ENCODE measurements at regions not wholly inside any gene's neighbourhood (a gene's known extent, or its start where the extent isn't known, plus 50 kb on each side); places are given as distances from the start of the nearest gene placed in this dataset.

DNA sequence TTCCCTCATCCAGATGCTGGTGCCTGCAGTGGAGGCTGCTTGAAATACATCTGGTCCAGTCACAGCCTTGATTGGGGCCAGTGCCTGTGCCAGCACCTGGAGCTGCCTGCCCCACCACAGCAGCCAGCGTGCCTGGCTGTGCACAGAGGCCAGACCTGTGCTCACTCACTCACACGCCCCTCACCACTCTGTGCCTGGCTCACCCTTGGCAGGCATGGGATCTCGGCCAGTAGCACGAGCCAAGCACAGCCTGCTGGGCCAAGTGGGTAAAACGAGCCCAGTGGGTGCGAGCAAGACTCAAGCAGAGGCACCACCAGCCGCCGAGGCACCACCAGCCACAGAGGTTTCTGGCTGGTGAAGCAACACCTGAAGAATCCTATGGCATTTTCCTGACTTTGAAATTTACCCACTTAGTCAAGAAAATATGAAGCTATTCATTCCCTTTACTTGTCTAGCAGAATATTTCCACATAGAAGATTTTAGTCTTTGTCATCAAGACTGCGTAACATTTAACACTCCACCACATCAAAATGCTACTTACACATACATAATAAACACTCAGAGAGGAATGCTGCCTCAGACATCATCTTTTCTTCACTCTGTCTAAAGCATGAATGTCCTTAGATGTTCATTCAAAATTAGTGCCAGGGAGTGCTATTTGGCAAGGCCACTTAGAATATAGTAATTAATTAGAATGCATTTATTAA, 424.3 kb upstream of the FAT3 start:
- DNase-seq = no peak

DNA sequence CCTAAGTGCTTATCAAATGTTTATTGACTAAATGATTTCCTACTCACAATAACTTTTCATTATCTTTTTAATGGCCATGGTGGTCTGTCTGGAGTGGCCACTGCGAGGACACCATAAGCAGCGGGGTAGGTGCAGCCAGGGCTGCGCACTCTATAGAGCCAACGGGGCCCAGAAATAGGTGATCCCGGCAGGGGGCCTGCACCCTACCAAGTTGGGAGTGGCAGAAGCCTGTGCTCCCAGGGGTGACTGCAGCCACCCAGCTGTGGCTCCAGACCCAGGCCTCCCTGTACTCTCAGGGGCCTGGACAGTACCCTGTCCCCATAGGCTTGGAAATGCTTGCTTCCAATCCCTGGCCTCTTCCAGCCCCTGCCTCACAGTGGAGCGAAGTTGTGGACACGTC, 426.4 kb upstream of the FAT3 start:
- no peak for DNase-seq

DNA sequence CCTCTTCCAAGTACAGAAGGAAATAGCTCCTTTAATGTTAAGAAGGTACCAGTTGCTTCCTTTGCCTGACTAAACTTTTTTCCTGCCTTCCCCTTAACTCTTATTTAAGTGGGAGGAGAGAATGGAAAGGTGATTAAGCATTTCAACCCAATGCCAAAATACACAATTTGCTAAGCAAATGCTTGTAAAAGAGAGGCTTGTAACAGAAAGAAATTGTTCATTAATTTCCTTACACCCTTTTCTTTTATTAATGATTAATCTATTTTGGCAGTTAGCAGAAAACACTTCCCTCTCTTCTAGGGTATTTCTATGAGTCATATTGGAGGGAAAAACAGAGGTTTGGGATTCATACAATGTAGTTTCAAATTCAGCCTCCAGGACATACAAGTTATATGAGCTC, 427.6 kb upstream of the FAT3 start:
- no peak for DNase-seq

DNA sequence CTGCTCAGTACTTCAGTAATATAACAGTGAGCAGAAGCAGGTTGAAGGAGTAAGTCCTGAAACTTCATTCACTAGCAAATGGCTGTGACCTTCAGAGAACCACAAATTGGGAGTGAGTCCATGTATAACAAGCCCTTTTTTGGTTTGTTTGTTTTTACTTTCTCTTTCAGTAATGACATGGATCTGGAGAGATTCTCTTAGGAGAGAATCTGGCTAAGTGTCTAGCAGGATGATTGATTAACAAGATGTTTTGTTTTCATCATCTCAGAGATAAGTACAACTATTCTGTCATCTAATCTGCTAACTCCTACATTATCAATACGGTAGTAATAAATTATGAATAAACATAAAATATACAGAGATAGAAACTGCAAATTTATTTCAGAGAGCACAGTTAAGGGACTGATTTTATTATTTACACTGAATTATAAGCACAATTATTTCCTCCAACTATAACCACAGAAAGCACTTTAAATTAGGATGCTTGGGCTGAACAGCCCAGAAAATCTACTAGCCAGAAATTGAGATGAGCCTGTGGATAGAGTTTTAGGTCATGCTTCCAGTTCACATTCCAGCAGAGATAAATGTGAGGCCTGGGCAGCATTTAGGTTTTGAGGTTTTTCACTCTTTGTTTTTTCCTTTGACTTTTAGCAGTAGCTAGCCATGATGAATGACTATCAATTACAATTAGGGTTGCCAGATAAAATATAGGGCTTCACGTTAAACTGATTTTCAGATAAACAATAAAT, 429.3 kb upstream of the FAT3 start:
- DNase-seq = no peak

DNA sequence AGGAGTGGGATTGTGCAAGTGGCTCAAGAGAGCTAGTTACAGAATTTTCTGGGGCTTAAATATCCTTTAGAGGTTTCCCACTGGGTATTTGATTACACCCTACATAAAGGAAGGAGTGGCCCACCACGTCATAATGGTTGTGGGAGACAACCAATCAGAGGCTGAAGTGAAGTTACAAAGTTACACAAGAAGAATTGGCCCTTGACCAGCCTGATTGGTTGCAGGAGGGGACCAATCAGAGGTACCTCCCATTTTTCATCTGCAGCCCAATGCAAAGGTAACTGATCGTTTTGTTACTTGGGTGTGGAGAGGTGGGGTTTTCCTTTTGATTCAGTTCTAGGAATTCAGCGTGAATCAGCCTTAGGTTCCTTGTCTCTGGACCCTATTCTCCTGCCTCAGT, 430.5 kb upstream of the FAT3 start:
- no peak for DNase-seq

DNA sequence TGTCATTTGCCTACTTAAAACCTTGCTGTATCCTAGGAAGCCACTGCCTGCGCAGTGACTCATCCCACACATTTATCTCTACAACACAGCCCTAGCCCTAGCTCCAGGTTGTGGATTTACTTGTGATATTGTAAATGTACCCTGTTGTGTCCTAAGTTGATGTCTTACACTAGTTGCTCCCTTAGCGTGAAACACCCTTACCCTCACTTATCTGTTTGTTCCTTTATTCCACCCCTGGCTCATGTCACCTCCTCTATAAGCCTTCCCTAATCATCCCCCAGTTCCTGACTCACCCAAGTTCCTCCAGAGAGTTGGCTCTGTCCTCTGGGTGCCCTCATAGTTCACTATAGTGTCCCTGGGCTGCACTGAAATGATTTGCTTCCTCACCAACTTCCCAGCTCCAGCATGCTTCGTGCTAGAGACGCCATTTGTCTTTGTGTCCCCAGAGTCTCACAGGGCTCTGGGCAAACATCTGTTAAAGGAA, 431.8 kb upstream of the FAT3 start:
- DNase-seq = no peak

DNA sequence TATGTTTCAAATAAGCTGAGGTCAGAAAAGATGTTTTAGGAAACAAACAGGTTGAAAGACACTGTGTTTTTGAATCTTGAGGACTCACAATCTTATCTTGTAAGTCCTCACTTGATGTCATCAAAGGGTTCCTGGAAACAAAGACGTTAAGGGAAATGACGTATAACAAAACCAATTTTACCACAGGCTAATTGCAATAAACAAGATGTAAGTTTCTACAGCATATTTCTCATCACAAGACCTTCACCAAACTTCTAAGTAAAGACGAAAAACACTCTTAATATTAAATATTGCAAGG, 433.5 kb upstream of the FAT3 start:
- DNase-seq = no peak

DNA sequence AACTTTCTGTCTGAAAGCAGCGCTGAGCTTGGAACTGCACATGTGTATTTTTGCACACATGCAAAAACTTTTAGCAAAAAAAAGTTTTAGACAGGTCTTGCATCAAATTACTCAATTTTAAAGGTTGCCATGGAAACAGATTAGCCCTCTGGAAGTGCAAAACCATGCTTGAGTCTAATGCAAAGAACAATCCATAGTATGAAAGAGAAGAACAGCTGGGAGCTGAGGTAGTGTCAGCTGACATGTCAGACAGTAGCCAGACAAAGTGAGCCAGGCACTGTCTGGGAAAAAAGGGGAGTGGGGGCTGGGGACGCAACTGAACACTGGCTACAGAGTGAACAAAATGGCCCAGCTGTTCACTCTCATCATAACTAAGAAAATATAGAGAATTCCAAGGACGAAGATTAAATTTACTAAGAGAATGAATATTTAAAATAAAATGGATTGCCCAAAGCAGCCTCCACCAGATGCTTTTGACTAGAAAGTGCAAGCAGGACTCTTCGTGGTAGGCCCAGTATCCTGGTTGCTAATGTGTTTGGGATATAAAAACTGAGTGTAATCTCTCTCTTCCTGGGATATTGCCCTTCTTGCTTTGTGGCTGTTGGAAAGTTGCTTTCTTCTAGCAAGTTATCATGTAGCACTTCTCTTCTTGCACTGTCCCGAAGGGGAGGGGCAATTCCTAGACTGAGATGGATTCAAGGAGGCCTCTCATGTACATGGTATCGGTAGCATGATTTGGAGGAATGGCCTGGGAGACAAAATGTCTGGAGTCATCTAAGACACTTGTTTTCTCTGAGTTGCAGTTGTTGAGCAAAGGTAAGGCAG, 434.1 kb upstream of the FAT3 start:
- no peak for DNase-seq

DNA sequence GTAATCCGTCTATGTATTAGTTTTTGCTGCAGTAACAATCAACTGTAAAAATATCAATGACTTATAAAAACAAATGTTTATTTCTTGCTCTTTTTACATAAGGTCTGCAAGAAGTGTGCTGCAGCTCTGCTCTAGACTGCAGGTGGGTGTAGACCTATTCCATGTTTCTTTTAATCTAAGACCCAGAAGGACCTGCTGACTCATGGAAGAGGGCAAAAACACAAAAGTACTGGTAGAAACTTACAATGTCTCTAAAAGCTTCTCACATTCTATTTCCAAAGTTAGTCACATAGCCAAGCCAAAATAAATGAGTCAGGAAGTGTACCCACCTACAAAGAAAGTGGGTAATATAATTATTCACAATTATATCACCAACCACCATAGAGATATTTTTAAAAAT, 435.9 kb upstream of the FAT3 start:
- DNase-seq = no peak

DNA sequence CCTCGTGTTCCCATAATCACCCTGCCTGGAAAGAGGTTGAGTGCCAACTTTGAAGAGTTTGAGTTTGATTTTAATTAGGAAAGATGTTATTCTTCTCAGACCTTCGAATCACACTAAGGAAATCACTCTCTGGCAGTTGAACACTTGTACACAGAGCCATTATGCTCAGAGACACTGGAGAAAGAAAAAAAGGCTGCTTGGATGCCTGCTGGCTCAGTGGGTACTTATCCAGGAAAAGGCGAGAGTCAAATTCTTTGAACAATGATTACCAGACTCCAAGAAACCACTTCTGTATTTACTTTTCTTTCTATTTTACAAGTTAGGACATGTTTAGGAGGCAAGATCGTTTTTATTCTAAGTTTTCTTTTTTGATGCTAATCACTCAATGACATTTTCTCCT, 438.5 kb upstream of the FAT3 start:
- no peak for DNase-seq

DNA sequence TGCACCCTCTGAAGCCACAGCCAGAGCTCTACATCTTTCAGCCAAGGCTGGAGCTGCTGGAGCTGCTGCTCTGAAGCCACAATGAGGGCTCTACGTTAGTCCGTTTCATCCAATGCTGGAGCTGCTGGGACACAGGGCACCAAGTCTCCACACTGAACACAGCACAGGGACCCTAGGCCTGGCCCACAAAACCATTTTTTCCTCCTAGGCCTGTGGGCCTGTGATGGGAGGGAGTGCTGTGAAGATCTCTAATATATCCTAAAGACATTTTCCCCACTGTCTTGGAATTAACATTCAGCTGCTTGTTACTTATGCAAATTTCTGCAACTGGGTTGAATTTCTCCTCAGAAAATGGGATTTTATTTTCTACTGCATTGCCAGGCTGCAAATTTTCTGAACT, 441.4 kb upstream of the FAT3 start:
- DNase-seq = no peak

DNA sequence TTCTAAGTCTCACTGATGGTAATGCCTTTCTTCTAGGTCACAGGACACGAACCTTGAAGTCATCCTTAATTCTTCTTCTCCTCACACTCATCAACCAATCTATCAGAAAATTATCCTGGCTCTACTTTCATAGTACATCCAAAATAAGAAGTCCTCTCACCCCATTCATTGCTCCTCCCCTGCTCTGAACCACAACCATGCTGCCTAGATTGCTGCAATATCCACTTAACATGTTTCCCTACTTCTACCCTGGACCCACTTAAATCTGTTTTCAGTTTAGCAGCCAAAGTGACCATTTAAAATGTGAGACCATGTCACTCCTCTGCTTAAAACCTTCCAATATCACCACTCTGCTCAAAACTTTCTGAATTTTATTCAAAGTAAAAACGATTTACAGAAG, 445.9 kb upstream of the FAT3 start:
- no peak for DNase-seq

DNA sequence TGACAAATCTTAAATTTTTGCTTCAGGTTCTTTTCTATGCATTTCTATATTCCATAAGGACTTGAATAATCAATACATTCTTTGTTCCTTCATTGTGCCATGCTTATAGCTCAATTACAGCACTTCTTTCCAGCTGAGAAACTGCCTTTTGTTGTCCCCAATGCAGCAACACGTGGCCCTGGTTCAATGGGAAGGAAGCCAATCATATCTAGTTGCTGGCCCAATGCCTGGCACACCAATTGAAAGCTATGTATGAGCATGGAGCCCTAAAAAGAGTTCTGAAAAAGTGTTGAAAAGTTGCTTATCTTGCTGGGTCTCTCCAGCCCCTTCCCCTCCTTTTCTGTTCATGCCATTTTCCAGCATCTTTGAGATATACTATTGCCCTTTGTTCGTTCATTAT, 448.0 kb upstream of the FAT3 start:
- no peak for DNase-seq

DNA sequence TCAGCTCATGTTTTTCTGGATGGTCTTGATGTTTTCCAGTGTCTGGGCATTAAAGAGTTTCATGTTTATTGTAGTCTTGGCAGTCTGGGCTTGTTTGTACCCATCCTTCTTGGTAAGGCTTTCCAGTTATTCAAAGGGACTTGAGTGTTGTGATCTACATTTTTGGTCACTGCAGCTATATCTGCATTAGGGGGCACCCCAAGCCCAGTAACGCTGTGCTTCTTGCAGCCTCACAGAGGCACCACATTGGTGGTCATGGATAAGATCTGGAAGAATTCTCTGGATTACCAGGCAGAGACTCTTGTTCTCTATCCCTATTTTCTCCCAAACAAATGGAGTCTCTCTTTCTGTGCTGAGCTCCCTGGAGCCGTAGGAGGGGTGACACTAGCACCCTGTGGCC, 451.5 kb upstream of the FAT3 start:
- DNase-seq = no peak

DNA sequence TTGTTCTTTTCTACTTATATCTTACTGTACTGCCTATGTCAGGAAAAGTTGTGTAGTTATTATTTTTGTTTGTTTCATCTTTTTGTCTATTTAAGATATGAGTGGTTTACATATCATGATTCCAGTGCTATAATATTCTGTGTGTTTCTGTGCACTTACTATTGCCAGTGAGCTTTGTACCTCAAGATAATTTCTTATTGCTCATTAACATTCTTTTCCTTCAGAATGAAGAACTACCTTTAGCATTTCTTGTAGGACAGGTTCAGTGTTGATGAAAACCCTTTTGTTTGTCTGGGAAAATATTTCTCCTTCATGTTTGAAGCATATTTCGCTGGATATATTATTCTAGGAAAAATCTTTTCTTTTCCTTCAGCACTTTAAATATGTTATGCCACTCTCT, 452.7 kb upstream of the FAT3 start:
- DNase-seq = no peak

DNA sequence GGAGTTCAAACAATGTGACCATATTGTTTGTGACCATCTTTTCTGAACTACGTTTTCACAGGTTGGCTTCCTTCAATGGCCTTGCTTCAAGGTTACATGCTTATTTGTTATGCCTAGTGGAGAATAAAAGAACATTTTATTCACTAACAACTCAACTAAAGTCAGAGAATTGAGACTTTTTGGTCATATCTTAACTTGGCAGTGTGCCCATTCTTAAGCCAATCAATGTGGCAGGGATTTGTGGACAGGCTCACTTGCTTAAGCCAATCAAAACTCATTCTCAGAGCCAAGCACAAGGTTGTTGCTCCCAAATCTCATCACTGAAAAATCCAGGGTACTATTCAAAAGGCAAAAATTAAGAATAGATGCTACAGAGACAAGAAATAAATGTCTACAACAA, 455.8 kb upstream of the FAT3 start:
- no peak for DNase-seq

DNA sequence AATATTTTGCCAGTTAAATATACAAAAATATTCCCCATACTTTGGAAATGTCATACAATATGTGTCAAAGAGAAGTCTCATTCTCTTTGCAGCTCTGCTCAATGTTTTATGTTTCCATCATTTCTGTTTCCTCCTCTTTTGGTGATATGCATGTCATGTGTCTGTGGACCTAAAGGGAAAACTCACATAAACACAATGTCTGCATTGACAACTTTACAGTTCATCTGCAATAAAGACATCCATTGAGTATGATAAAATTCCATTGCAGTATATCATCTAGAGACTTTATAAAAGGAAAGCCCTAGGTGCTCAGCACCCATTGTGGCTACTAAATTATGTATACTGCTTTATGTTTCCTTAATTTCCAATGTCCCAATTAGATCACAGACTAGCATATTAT, 461.3 kb upstream of the FAT3 start:
- no peak for DNase-seq

DNA sequence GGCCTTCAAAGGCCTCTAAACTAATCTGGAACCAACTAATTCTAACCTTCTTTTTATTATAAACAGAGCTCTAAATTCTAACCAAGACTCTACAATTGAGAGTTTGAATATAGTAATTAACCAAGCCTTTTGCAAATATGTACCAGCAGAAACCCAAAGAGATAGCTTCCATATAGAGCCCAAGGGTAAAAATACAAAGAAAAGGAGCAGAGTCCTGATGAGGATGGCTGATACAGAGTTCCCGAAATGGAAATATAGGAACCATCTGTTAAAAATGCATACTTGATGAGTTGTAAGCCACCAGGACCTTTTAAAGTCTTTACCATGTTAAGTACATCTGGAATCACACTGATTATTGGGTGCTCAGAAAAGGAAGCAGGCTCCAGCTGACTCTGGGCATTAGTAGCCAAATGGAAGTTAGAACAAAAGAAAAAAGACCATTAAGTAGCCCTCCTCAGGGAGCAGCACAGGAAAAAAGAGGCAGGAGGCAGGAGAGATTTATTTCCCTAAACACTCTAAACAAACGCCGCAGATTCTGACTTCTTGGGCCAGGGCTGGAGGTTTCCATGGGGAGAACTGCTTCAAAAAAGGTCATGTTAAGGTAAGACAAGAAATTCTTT, 463.1 kb upstream of the FAT3 start:
- DNase-seq = no peak

DNA sequence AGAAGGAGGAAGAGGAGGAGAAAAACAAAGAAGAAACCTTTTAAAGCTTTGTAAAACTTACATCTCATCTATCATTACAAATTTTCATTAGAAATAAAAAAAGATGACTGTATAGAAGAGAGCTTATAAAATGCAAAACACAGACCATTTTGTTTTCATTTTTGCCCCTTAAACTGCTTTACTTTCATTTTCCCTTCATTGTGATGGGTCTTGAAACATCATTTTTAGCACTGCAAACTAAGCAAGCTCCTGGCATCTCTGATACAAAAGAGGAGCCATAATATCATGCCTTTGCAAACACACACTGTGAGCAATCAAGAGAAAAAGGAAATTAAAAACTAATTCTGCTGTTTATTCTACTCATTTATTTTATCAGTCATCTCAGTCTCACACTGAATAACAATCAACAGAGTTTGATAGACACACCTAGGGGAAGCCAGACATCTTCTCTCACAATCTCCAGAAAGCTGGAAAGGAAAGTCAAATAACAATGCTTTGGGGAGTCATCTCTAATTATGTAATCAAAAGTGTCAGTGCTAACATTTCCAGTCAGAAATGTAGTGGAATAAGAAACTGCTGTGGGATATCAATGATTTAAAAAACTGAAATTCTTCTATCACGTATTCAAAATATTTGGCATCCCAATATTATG, 467.7 kb upstream of the FAT3 start:
- DNase-seq = no peak

DNA sequence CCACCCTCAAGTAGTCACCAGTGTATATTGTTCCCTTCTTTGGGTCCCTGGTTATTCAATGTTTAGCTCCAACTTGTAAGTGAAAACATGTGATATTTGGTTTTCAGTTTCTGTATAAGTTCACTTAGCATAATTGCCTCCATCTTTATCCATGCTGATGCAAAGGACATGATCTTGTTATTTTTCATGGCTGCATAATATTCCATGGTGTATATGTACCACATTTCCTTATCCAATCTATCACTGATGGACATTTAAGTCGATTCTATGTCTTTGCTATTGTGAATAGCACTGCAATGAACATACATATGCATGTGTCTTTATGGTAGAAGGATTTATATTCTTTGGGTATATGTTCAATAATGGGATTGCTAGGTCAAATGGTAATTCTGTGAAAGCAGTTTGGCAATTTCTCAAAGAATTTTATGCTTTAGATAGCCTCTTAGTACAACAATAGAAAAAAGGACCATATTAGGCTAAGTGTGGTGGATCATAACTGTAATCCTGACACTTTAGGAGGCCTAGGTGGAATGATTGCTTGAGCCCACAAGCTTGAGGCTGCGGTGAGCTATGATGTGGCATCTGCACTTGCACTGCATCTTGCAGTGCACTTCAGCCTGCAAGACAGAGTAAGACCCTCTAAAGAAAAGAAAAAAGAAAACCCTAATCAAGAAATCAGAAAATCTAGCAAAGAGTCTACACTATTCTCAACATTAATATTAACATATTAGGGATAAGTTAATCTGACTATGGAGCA, 468.5 kb upstream of the FAT3 start:
- DNase-seq = no peak

DNA sequence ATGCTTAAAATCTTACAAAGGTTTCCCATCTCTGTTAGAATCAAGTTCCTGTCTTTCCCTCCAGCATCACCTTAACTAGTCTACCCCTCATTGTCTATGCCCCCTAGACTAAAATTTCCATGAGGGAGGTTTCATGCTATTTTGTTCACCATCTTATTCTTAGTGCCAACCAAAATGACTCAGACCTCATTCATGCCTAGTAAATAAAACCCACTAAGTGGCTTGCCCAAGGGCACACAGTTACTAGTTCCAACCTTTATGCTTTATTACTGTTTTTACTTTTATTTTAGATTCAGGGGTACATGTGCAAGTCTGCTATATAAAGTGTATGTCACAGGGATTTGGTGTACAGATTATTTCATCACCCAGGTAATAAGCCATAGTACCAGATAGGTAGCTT, 469.1 kb upstream of the FAT3 start:
- no peak for DNase-seq

DNA sequence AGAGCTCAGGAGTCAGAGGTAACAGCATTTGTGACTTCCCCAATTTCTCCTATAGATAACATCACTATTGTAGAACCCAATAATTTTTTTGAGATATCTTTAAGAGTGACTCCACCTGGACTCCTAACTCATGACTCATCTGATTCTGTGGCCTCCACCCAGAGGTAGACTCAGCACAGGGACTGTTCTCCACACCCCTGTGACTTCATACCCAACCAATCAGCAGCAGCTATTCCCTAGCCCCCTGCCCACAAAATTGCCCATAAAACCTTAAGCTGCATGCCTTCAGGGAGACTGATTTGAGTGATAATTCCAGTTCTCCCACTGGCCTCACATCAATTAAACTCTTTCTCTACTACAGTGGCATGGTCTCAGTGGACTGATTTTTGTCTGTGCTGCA, 475.4 kb upstream of the FAT3 start:
- no peak for DNase-seq
